ENCODE measurements at regions not wholly inside any gene's neighbourhood (a gene's known extent, or its start where the extent isn't known, plus 50 kb on each side); places are given as distances from the start of the nearest gene placed in this dataset.
A peak's percentile ranks its signal among the peaks of the same experiment; 100 is the strongest.

GRCh38 chr14:22280497-22281316 is 308.3 kb downstream of the DAD1 start:
- no peaks in the 10 kb centered on the region for H3K79me2 ChIP-seq
- H3K9ac ChIP-seq = no peak overlapping the region
- no peaks in the 10 kb centered on the region for H3K9me3 ChIP-seq (ENCODE audit: control insufficient read depth, low read length)
- no peaks in the 10 kb centered on the region for H3K36me3 ChIP-seq (ENCODE audit: control insufficient read depth, insufficient read depth, low read length)
- H3K27ac ChIP-seq = no peak overlapping the region
- H3K27me3 ChIP-seq (ENCODE audit: control insufficient read depth, insufficient read depth, low read length) = no peaks in the 10 kb centered on the region
- no peak overlapping the region for H3K4me2 ChIP-seq (ENCODE audit: low read length)
- H3K4me1 ChIP-seq = no peaks in the 10 kb centered on the region
- no peak overlapping the region for H3K4me3 ChIP-seq (ENCODE audit: low read depth, low read length)
- H2AFZ ChIP-seq = no peak overlapping the region
- TF ChIP-seq CTCF (IDR thresholded peaks at IDR 0.05) = no peak

- H3K27ac ChIP-seq = no peak overlapping the region
- H3K4me2 ChIP-seq (ENCODE audit: low read length) = no peak overlapping the region
- no peaks in the 10 kb centered on the region for H3K9me3 ChIP-seq (ENCODE audit: control insufficient read depth, low read length)
- no peaks in the 10 kb centered on the region for H3K27me3 ChIP-seq (ENCODE audit: control insufficient read depth, insufficient read depth, low read length)
- peak; percentile 21 for TF ChIP-seq CTCF (IDR thresholded peaks at IDR 0.05)
- no peaks in the 10 kb centered on the region for H3K4me1 ChIP-seq
- H3K36me3 ChIP-seq (ENCODE audit: control insufficient read depth, insufficient read depth, low read length) = no peaks in the 10 kb centered on the region
- H3K79me2 ChIP-seq = no peaks in the 10 kb centered on the region
- H2AFZ ChIP-seq = no peak overlapping the region
- no peak overlapping the region for H3K9ac ChIP-seq
- no peak overlapping the region for H3K4me3 ChIP-seq (ENCODE audit: low read depth, low read length)
These were observed 311.9 kb downstream of the DAD1 start for GRCh38 chr14:22276913-22277816.

GRCh38 chr14:22271838-22272799 is 316.9 kb downstream of the DAD1 start:
- no peak overlapping the region for H3K4me2 ChIP-seq (ENCODE audit: low read length)
- H3K4me3 ChIP-seq (ENCODE audit: low read depth, low read length) = no peak overlapping the region
- H3K9me3 ChIP-seq (ENCODE audit: control insufficient read depth, low read length) = no peaks in the 10 kb centered on the region
- H3K4me1 ChIP-seq = no peaks in the 10 kb centered on the region
- H3K27me3 ChIP-seq (ENCODE audit: control insufficient read depth, insufficient read depth, low read length) = no peaks in the 10 kb centered on the region
- no peak overlapping the region for H2AFZ ChIP-seq
- no peaks in the 10 kb centered on the region for H3K79me2 ChIP-seq
- TF ChIP-seq CTCF (IDR thresholded peaks at IDR 0.05) = no peak
- no peaks in the 10 kb centered on the region for H3K36me3 ChIP-seq (ENCODE audit: control insufficient read depth, insufficient read depth, low read length)
- H3K27ac ChIP-seq = no peak overlapping the region
- no peak overlapping the region for H3K9ac ChIP-seq

GRCh38 chr14:22268875-22269274 is 320.1 kb downstream of the DAD1 start:
- Histone ChIP-seq H3K27me3 (ENCODE audit: control insufficient read depth, insufficient read depth, low read length) (no peaks in the 10 kb centered on the region), H3K4me2 (ENCODE audit: low read length) (no peak overlapping the region), H3K4me1 (no peaks in the 10 kb centered on the region), H2AFZ (no peak overlapping the region), H3K9ac (no peak overlapping the region), H3K4me3 (ENCODE audit: low read depth, low read length) (no peak overlapping the region), H3K9me3 (ENCODE audit: control insufficient read depth, low read length) (no peaks in the 10 kb centered on the region), H3K27ac (no peak overlapping the region), H3K79me2 (no peaks in the 10 kb centered on the region), H3K36me3 (ENCODE audit: control insufficient read depth, insufficient read depth, low read length) (no peaks in the 10 kb centered on the region)
- TF ChIP-seq CTCF (IDR thresholded peaks at IDR 0.05) = no peak
